ENCODE measurements at regions not wholly inside any gene's neighbourhood (a gene's known extent, or its start where the extent isn't known, plus 50 kb on each side); places are given as distances from the start of the nearest gene placed in this dataset.

DNA sequence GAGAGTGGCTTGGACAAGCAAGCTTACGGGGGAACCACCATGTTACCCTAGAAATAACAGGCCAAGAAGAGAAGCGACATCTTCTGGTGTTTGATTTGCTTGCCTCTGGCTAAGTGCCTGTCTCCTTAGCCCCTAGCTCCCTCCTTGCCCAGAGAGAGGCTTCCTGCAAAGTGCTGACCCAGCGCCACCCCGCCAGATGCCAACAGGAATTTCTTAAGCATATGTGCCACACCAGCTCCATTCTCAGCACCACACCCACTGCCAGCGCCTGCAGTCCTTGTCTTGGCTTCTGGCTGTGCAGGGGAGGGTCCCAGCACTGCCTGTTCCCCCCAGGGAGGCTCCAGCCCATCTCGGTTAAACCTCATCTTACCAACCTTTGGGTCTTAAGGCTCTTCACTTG lies 74.2 kb upstream of the NCOR2 start:
- TF ChIP-seq EZH2 (IDR thresholded peaks at IDR 0.05) (no peak), POLR2AphosphoS5 (IDR thresholded peaks at IDR 0.05; ENCODE audit: borderline replicate concordance, low read depth, low read length) (no peak), FOXP2 (optimal IDR thresholded peaks at IDR 0.05; ENCODE audit: control extremely low read depth, extremely low read length, insufficient read depth) (no peak)

All from SK-N-MC (cell line).